ENCODE measurements at regions not wholly inside any gene's neighbourhood (a gene's known extent, or its start where the extent isn't known, plus 50 kb on each side); places are given as distances from the start of the nearest gene placed in this dataset.

DNA sequence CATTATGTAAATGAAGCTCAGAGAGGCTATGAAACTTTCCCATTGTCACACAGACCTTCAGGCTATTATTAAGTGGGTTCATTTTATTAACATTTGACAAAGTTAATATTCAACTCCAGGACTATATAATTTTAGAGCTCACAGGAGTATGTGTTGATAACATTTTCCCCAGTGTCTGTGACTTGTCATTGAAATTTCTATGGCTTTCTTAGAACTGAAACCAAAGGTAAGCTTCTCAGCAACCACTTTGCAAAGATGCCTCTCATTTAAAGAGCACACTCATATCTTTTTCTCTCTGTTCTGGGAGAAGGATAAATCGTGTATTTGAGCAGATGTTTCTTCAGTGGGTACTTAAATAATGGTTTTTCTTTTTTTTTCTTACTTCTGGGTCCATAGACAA, 61.8 kb upstream of the LHCGR start:
- no peaks in the 10 kb centered on the region for H3K4me1 Mint-ChIP-seq (ENCODE audit: insufficient read depth, unreplicated experiment)
- no peak overlapping the region for H3K4me3 Mint-ChIP-seq (ENCODE audit: unreplicated experiment)
- intact Hi-C loops (cut with micrococcal nuclease), result no loop called here
- POLR2A ChIA-PET, result interaction anchor here (1.1 kb wide), 1 partner anchor 16 kb away, joined by 3 read pairs; no protein-coding TSS in a partner anchor
- H3K27ac Mint-ChIP-seq (ENCODE audit: low read depth, unreplicated experiment), result no peak overlapping the region
- no peaks in the 10 kb centered on the region for H3K9me3 Mint-ChIP-seq (ENCODE audit: unreplicated experiment)
- no TSS peak for BruUV-seq (replicated peaks)
- CTCF ChIA-PET, result interaction anchor here (1.0 kb wide), 1 partner anchor 23 kb away, joined by 3 read pairs; no protein-coding TSS in a partner anchor
- H3K27me3 Mint-ChIP-seq (ENCODE audit: insufficient read depth, unreplicated experiment), result no peaks in the 10 kb centered on the region
- TF ChIP-seq, protein P1, sequence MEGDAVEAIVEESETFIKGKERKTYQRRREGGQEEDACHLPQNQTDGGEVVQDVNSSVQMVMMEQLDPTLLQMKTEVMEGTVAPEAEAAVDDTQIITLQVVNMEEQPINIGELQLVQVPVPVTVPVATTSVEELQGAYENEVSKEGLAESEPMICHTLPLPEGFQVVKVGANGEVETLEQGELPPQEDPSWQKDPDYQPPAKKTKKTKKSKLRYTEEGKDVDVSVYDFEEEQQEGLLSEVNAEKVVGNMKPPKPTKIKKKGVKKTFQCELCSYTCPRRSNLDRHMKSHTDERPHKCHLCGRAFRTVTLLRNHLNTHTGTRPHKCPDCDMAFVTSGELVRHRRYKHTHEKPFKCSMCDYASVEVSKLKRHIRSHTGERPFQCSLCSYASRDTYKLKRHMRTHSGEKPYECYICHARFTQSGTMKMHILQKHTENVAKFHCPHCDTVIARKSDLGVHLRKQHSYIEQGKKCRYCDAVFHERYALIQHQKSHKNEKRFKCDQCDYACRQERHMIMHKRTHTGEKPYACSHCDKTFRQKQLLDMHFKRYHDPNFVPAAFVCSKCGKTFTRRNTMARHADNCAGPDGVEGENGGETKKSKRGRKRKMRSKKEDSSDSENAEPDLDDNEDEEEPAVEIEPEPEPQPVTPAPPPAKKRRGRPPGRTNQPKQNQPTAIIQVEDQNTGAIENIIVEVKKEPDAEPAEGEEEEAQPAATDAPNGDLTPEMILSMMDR (IDR thresholded peaks at IDR 0.05; ENCODE audit: unreplicated experiment), result no peak
- H3K36me3 Mint-ChIP-seq (ENCODE audit: insufficient read depth, unreplicated experiment), result no peaks in the 10 kb centered on the region
- DNase-seq (ENCODE audit: unreplicated experiment), result no peak

DNA sequence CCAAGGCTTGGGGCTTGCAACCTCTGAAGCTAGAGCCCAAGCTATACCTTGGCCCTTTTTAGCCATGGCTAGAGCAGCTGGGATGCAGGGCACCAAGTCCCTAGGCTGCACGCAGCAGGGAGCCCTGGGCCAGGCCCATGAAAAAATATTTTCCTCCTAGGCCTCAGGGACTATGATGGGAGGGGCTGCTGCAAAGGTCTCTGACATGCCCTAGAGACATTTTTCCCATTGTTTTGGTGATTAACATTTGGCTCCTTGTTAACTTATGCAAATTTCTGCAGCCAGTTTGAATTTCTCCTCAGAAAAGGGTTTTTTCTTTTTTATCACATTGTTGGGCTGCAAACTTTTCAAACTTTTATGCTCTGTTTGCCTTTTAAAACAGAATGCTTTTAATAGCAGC, 56.9 kb upstream of the LHCGR start:
- H3K36me3 Mint-ChIP-seq (ENCODE audit: insufficient read depth, unreplicated experiment), result no peaks in the 10 kb centered on the region
- ChIA-PET POLR2A (no interaction called here), CTCF (no interaction called here)
- H3K9me3 Mint-ChIP-seq (ENCODE audit: unreplicated experiment), result no peaks in the 10 kb centered on the region
- intact Hi-C loops (cut with micrococcal nuclease), result no loop called here
- H3K27me3 Mint-ChIP-seq (ENCODE audit: insufficient read depth, unreplicated experiment), result no peaks in the 10 kb centered on the region
- DNase-seq (ENCODE audit: unreplicated experiment), result no peak
- TF ChIP-seq, protein P1 (IDR thresholded peaks at IDR 0.05; ENCODE audit: unreplicated experiment), result no peak
- H3K4me1 Mint-ChIP-seq (ENCODE audit: insufficient read depth, unreplicated experiment), result no peaks in the 10 kb centered on the region
- H3K4me3 Mint-ChIP-seq (ENCODE audit: unreplicated experiment), result no peak overlapping the region
- BruUV-seq (replicated peaks), result no TSS peak
- no peak overlapping the region for H3K27ac Mint-ChIP-seq (ENCODE audit: low read depth, unreplicated experiment)

DNA sequence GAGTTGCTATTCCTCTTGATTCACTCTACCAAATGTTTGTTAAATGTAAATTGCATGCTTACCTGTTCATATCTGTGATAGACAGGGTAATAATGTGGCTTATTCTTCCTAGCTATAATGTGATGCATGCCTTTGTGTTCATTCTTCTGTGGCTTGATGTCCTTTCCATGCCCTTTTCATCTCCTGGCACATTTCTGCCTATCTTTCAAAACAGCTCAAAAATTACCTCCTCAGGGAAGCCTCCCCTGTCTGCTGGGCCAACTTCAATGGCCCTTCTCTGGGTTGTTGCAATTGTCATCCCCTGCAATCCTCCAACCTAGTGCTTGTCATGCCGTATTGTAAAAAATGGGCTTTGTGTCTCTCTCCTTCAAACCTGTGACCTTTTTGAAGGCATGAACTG, 52.8 kb upstream of the LHCGR start:
- POLR2A ChIA-PET, result no interaction called here
- no peak overlapping the region for H3K27ac Mint-ChIP-seq (ENCODE audit: low read depth, unreplicated experiment)

More for the DNA sequence above, 52.8 kb upstream of the LHCGR start:
- no peaks in the 10 kb centered on the region for H3K4me1 Mint-ChIP-seq (ENCODE audit: insufficient read depth, unreplicated experiment)
- no TSS peak for BruUV-seq (replicated peaks)
- TF ChIP-seq, protein P1 (IDR thresholded peaks at IDR 0.05; ENCODE audit: unreplicated experiment), result no peak
- H3K36me3 Mint-ChIP-seq (ENCODE audit: insufficient read depth, unreplicated experiment), result no peaks in the 10 kb centered on the region
- no peak for DNase-seq (ENCODE audit: unreplicated experiment)
- intact Hi-C loops (cut with micrococcal nuclease), result loop anchor here (10.0 kb wide), 1 partner anchor 136 kb away; no protein-coding TSS in a partner anchor
- no peak overlapping the region for H3K4me3 Mint-ChIP-seq (ENCODE audit: unreplicated experiment)
- CTCF ChIA-PET, result no interaction called here
- H3K27me3 Mint-ChIP-seq (ENCODE audit: insufficient read depth, unreplicated experiment), result no peaks in the 10 kb centered on the region
- H3K9me3 Mint-ChIP-seq (ENCODE audit: unreplicated experiment), result no peaks in the 10 kb centered on the region

All from MCF 10A (cell line).